Esophagus (tissue), 2 donors: ENCODE measurements at regions not wholly inside any gene's neighbourhood (a gene's known extent, or its start where the extent isn't known, plus 50 kb on each side); places are given as distances from the start of the nearest gene placed in this dataset.

Source experiments
- H3K27ac ChIP-seq, 2 donors: one replicate each; pipeline ENCODE4 v1.5.1; 2013; ENCODE audit warnings: low read depth in 2 of 2, mild to moderate bottlenecking in 2 of 2, inconsistent platforms in 1 of 2, low read length in 1 of 2, moderate library complexity in 1 of 2
- H3K27me3 ChIP-seq, 2 donors: one replicate each; pipeline ENCODE4 v1.6.1; 2013; ENCODE audit warnings: low read length in 2 of 2, control low read depth in 1 of 2, mild to moderate bottlenecking in 1 of 2; ENCODE audit not compliant: insufficient read depth in 2 of 2, control insufficient read depth in 1 of 2
- H3K36me3 ChIP-seq, 2 donors: one replicate each; pipeline ENCODE4 v1.6.1; 2013; ENCODE audit warnings: low read length in 1 of 2; ENCODE audit not compliant: control insufficient read depth in 2 of 2, insufficient read depth in 2 of 2
- H3K4me1 ChIP-seq, 2 donors: one replicate each; pipeline ENCODE4 v1.6.1; 2013; ENCODE audit warnings: low read length in 1 of 2; ENCODE audit not compliant: control insufficient read depth in 2 of 2, insufficient read depth in 2 of 2
- H3K4me3 ChIP-seq, 2 donors: one replicate each; pipeline ENCODE4 v1.5.1; 2013; ENCODE audit warnings: low read length in 2 of 2, mild to moderate bottlenecking in 2 of 2, low read depth in 1 of 2, moderate library complexity in 1 of 2
- H3K9me3 ChIP-seq, 2 donors: one replicate each; pipeline ENCODE4 v1.6.1; 2013; ENCODE audit warnings: mild to moderate bottlenecking in 2 of 2, low read depth in 1 of 2, low read length in 1 of 2, moderate library complexity in 1 of 2; ENCODE audit not compliant: control insufficient read depth in 2 of 2, insufficient read depth in 1 of 2
- WGBS, 2 donors: extraction: QIAGEN DNeasy Blood & Tissue Kit; methylation state at CpG; one replicate each; pipeline ENCODE4 v1.1.7; 2013; 5-methylcytosine and 5-hydroxymethylcytosine counted together
- donor health status: healthy with polysubstance abuse.
- donor health status: Bipolar disorder and iron deficiency.

- H3K36me3 ChIP-seq: no peaks in the 10 kb centered on the region
- 84% methylated on average over 1 of the region's 1 CpG for WGBS, 2 donors
- H3K4me3 ChIP-seq: no peak overlapping the region
- H3K9me3 ChIP-seq: peaks cover 0 to 2% of the 10 kb centered on the region in 2 donors
- no peaks in the 10 kb centered on the region for H3K27me3 ChIP-seq
- H3K4me1 ChIP-seq: no peaks in the 10 kb centered on the region
- H3K27ac ChIP-seq: no peak overlapping the region
Measured at GRCh38 chr12:23303821-23304220, 645.6 kb downstream of the SOX5 start.

GRCh38 chr12:23333938-23334337 lies 615.5 kb downstream of the SOX5 start:
- Histone ChIP-seq H3K4me1 (no peaks in the 10 kb centered on the region), H3K4me3 (no peak overlapping the region), H3K9me3 (peaks cover 0 to 2% of the 10 kb centered on the region in 2 donors), H3K27me3 (no peaks in the 10 kb centered on the region), H3K27ac (no peak overlapping the region), H3K36me3 (no peaks in the 10 kb centered on the region)
- 76 to 84% methylated on average over 2 of the region's 2 CpGs for WGBS, 2 donors

- Histone ChIP-seq H3K36me3 (no peaks in the 10 kb centered on the region), H3K27ac (no peak overlapping the region), H3K4me1 (no peaks in the 10 kb centered on the region), H3K9me3 (peaks cover 0 to 1% of the 10 kb centered on the region in 2 donors), H3K27me3 (no peaks in the 10 kb centered on the region), H3K4me3 (no peak overlapping the region)
- 50 to 64% methylated on average over 3 of the region's 3 CpGs for WGBS, 2 donors
Measured at GRCh38 chr12:23335593-23335992, 613.9 kb downstream of the SOX5 start.

GRCh38 chr12:23337213-23337612 lies 612.3 kb downstream of the SOX5 start:
- H3K9me3 ChIP-seq: no peaks in the 10 kb centered on the region
- no peaks in the 10 kb centered on the region for H3K4me1 ChIP-seq
- no peaks in the 10 kb centered on the region for H3K27me3 ChIP-seq
- H3K27ac ChIP-seq: no peak overlapping the region
- no peaks in the 10 kb centered on the region for H3K36me3 ChIP-seq
- no peak overlapping the region for H3K4me3 ChIP-seq
- WGBS, 2 donors: 81 to 91% methylated on average over 3 of the region's 3 CpGs

- no peaks in the 10 kb centered on the region for H3K9me3 ChIP-seq
- no peaks in the 10 kb centered on the region for H3K36me3 ChIP-seq
- no peak overlapping the region for H3K27ac ChIP-seq
- H3K4me1 ChIP-seq: no peaks in the 10 kb centered on the region
- no peaks in the 10 kb centered on the region for H3K27me3 ChIP-seq
- WGBS, 2 donors: 59 to 62% methylated on average over 1 of the region's 1 CpG
- no peak overlapping the region for H3K4me3 ChIP-seq
Measured at GRCh38 chr12:23340351-23340750, 609.1 kb downstream of the SOX5 start.

- H3K4me1 ChIP-seq: no peaks in the 10 kb centered on the region
- H3K9me3 ChIP-seq: no peaks in the 10 kb centered on the region
- H3K27me3 ChIP-seq: no peaks in the 10 kb centered on the region
- no peaks in the 10 kb centered on the region for H3K36me3 ChIP-seq
- H3K4me3 ChIP-seq: no peak overlapping the region
- 68 to 86% methylated on average over 1 of the region's 1 CpG for WGBS, 2 donors
- H3K27ac ChIP-seq: no peak overlapping the region
Measured at GRCh38 chr12:23342407-23342806, 607.1 kb downstream of the SOX5 start.

- no peaks in the 10 kb centered on the region for H3K27me3 ChIP-seq
- no peaks in the 10 kb centered on the region for H3K9me3 ChIP-seq
- no peaks in the 10 kb centered on the region for H3K36me3 ChIP-seq
- no peak overlapping the region for H3K27ac ChIP-seq
- H3K4me3 ChIP-seq: no peak overlapping the region
- H3K4me1 ChIP-seq: no peaks in the 10 kb centered on the region
- WGBS, 2 donors: 59 to 65% methylated on average over 3 of the region's 3 CpGs
Measured at GRCh38 chr12:23349564-23349963, 599.9 kb downstream of the SOX5 start.

GRCh38 chr12:23350808-23351207 lies 598.7 kb downstream of the SOX5 start:
- no peak overlapping the region for H3K4me3 ChIP-seq

GRCh38 chr12:23352670-23353069 lies 596.8 kb downstream of the SOX5 start:
- Histone ChIP-seq H3K4me3 (no peak overlapping the region), H3K36me3 (no peaks in the 10 kb centered on the region), H3K27ac (no peak overlapping the region), H3K9me3 (no peaks in the 10 kb centered on the region), H3K27me3 (no peaks in the 10 kb centered on the region), H3K4me1 (no peaks in the 10 kb centered on the region)
- WGBS, 2 donors: 83 to 84% methylated on average over 2 of the region's 2 CpGs

More at GRCh38 chr12:23350808-23351207, 598.7 kb downstream of the SOX5 start:
- no peaks in the 10 kb centered on the region for H3K36me3 ChIP-seq
- no peaks in the 10 kb centered on the region for H3K9me3 ChIP-seq
- H3K27me3 ChIP-seq: no peaks in the 10 kb centered on the region
- H3K27ac ChIP-seq: no peak overlapping the region
- no peaks in the 10 kb centered on the region for H3K4me1 ChIP-seq
- 81 to 82% methylated on average over 2 of the region's 2 CpGs for WGBS, 2 donors

GRCh38 chr12:23354800-23355199 lies 594.7 kb downstream of the SOX5 start:
- WGBS, 2 donors: 19 to 20% methylated on average over 1 of the region's 1 CpG
- H3K27ac ChIP-seq: no peak overlapping the region
- H3K36me3 ChIP-seq: no peaks in the 10 kb centered on the region

More at GRCh38 chr12:23354800-23355199, 594.7 kb downstream of the SOX5 start:
- H3K27me3 ChIP-seq: no peaks in the 10 kb centered on the region
- no peaks in the 10 kb centered on the region for H3K4me1 ChIP-seq
- no peaks in the 10 kb centered on the region for H3K9me3 ChIP-seq
- no peak overlapping the region for H3K4me3 ChIP-seq
